Testis (tissue), 2 donors: ENCODE measurements at regions not wholly inside any gene's neighbourhood (a gene's known extent, or its start where the extent isn't known, plus 50 kb on each side); places are given as distances from the start of the nearest gene placed in this dataset.

Experiments used
- DNase-seq: peaks from one replicate; pipeline ENCODE4 v3.0.0-alpha.2; 2019
- H3K27ac ChIP-seq, 2 donors: fragments of 200-600 bp; sonication (generic); one replicate each; pipeline ENCODE4 v1.5.1; 2019
- H3K27me3 ChIP-seq: fragments of 200-600 bp; sonication (generic); one replicate; pipeline ENCODE4 v1.5.1; 2019
- H3K36me3 ChIP-seq: fragments of 200-600 bp; sonication (generic); one replicate; pipeline ENCODE4 v1.5.1; 2017; ENCODE audit warnings: low read depth; ENCODE audit errors: missing control alignments
- H3K4me1 ChIP-seq: fragments of 200-600 bp; sonication (generic); one replicate; pipeline ENCODE4 v1.5.1; 2019
- H3K4me3 ChIP-seq, 2 donors: fragments of 200-600 bp; sonication (generic); one replicate each; pipeline ENCODE4 v1.5.1; 2017 to 2019
- H3K9me3 ChIP-seq: fragments of 200-600 bp; sonication (generic); one replicate; pipeline ENCODE4 v1.5.1; 2017
- CTCF ChIP-seq, 3 experiments: fragments of 450-650 bp in 2 of 3; fragments of 200-600 bp in 1 of 3; sonication (generic) in 1 of 3; IDR thresholded peaks; one replicate each; pipeline ENCODE4 v1.5.1; 2016 to 2019; ENCODE audit warnings: antibody characterized with exemption in 3 of 3, mild to moderate bottlenecking in 2 of 3, moderate library complexity in 1 of 3
- POLR2A ChIP-seq: fragments of 450-650 bp; IDR thresholded peaks from one replicate; pipeline ENCODE4 v1.6.1; 2017; ENCODE audit warnings: antibody characterized with exemption, mild to moderate bottlenecking, moderate library complexity
- WGBS, 2 donors: methylation state at CpG; one replicate each; pipeline ENCODE4 v1.1.5; 2018; 5-methylcytosine and 5-hydroxymethylcytosine counted together
- intact Hi-C: fragments of 100-400 bp; cut with DNase I; formaldehyde crosslinking; loops from one replicate; pipeline ENCODE4 v1.15.1; 2023; ENCODE audit warnings: low total_unique reads

GRCh38 chr6:88455317-88455716 lies 289.2 kb upstream of the CNR1 start:
- no peak overlapping the region for H3K4me3 ChIP-seq
- H3K27ac ChIP-seq = no peak overlapping the region
- DNase-seq = no peak
- no peaks in the 10 kb centered on the region for H3K4me1 ChIP-seq
- no peaks in the 10 kb centered on the region for H3K36me3 ChIP-seq
- TF ChIP-seq CTCF (IDR thresholded peaks at IDR 0.05) (no peak), POLR2A (no peak)
- H3K27me3 ChIP-seq = no peaks in the 10 kb centered on the region
- H3K9me3 ChIP-seq = no peaks in the 10 kb centered on the region
- intact Hi-C loops = no loop called here
- 56 to 80% methylated on average over 3 of the region's 3 CpGs for WGBS, 2 donors

DNA sequence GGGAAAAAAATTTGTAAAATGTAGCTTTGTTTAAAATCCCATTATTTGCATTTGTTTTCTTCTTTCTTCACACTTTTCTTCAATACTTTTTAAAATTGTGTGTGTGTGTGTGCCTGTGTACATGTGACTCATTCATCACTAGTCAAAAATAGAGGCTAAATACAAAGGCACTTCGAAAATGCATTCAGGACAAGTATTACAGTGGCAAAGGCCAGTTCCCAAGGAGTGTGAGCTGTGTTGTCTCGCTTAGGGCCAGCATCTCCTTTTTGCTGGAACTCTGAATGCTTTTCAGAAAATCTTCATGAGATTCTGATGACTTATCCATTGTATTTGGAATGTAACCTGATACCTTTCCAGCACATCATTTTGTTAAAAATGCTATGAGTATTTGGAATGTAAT lies 288.5 kb upstream of the CNR1 start:
- no peak for DNase-seq
- 77 to 86% methylated on average over 2 of the region's 2 CpGs for WGBS, 2 donors
- Histone ChIP-seq H3K4me3 (no peak overlapping the region), H3K27me3 (no peaks in the 10 kb centered on the region), H3K9me3 (no peaks in the 10 kb centered on the region), H3K27ac (no peak overlapping the region), H3K36me3 (no peaks in the 10 kb centered on the region), H3K4me1 (no peaks in the 10 kb centered on the region)
- TF ChIP-seq POLR2A (no peak), CTCF (IDR thresholded peaks at IDR 0.05) (no peak)
- intact Hi-C loops = no loop called here

DNA sequence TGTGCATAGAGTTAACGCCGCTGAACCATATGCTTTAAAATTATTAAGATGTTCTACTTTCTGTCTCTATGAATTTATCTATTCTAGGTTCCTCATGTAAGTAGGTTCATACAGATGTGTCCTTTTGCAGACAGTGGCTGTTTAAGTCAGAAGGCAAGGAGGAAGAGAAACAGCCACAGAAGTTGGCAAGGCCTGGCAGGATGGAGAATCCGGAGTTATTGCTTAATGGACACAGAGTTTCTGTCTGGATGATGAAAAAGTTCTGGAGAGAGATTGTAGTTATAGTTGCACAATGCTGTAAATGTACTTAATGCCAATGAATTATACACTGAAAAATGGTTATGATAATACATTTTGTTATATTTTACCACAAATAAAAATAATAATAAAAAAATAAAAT lies 283.6 kb upstream of the CNR1 start:
- intact Hi-C loops = no loop called here
- TF ChIP-seq CTCF (IDR thresholded peaks at IDR 0.05) (no peak), POLR2A (no peak)
- H3K4me3 ChIP-seq = no peak overlapping the region
- H3K9me3 ChIP-seq = no peaks in the 10 kb centered on the region
- DNase-seq = no peak
- WGBS, 2 donors = 75 to 91% methylated on average over 3 of the region's 3 CpGs
- H3K36me3 ChIP-seq = no peaks in the 10 kb centered on the region
- no peaks in the 10 kb centered on the region for H3K27me3 ChIP-seq
- no peaks in the 10 kb centered on the region for H3K4me1 ChIP-seq
- no peak overlapping the region for H3K27ac ChIP-seq

DNA sequence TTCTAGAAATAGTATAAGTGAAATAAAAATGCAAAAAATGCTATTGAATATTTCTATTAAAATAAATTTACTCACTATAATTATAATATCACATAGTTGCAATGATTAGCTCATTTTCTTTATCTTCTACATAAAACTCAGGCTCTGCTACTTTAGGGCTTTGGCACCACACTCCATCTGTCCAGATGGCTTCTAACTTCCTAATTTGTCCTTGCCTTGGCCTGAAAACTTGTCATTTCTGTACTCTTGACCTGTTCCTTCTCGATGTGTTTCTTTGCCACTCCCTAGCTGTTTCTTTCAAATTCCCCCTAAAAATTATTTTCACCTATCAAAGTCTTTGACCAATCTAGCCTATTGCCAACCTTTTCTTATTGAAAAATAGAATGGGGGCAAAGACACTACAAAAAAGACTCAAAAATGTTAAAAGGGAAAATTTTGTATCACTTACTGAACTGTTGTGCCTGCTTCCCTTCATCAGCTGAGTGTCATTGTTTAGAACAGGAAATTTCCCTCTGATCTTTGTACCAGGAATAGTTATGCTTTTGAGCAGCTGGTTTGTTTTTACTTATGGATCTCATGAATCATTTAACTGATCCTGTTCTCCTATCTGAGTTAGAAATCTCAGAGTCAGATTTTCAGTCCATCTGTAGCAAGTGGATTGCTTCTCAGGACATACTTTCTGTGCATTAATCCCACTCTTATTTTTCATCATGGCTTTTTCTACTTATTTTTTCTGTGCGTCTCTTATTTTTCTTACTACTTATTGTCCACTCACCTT lies 279.2 kb upstream of the CNR1 start:
- Histone ChIP-seq H3K27ac (no peak overlapping the region), H3K4me3 (no peak overlapping the region), H3K9me3 (no peaks in the 10 kb centered on the region), H3K4me1 (no peaks in the 10 kb centered on the region), H3K36me3 (no peaks in the 10 kb centered on the region), H3K27me3 (no peaks in the 10 kb centered on the region)
- 64 to 70% methylated on average over 2 of the region's 2 CpGs for WGBS, 2 donors
- no peak for TF ChIP-seq CTCF (IDR thresholded peaks at IDR 0.05)
- TF ChIP-seq POLR2A = no peak
- intact Hi-C loops = no loop called here
- no peak for DNase-seq

DNA sequence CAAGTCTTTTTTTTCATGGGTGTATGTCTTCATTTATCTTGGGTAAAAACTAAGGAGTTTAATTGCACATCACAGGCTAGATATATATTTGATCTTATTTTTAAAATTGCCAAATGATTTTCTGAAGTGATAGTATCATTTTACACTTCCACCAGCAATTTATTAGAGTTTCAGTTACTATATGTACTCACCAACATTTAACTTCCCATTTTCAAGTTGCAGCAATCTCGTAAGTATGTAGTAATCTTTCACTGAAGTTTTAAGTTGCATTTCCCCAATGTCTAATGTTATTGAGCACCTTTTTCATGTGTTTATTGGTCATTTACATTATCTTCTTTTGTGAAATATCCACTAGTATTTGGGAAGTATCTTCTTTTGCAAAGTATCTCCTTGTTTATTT lies 277.4 kb upstream of the CNR1 start:
- intact Hi-C loops = no loop called here
- no peaks in the 10 kb centered on the region for H3K27me3 ChIP-seq
- WGBS, 2 donors = 83 to 90% methylated on average over 1 of the region's 1 CpG

More for the DNA sequence above, 277.4 kb upstream of the CNR1 start:
- no peak overlapping the region for H3K27ac ChIP-seq
- no peaks in the 10 kb centered on the region for H3K4me1 ChIP-seq
- H3K4me3 ChIP-seq = no peak overlapping the region
- no peak for TF ChIP-seq CTCF (IDR thresholded peaks at IDR 0.05)
- no peak for TF ChIP-seq POLR2A
- H3K9me3 ChIP-seq = no peaks in the 10 kb centered on the region
- no peaks in the 10 kb centered on the region for H3K36me3 ChIP-seq
- no peak for DNase-seq
